HEK293 (cell line): ENCODE measurements at regions not wholly inside any gene's neighbourhood (a gene's known extent, or its start where the extent isn't known, plus 50 kb on each side); places are given as distances from the start of the nearest gene placed in this dataset.
"Not testable (repeated sequence)": the region's sequence is repeated elsewhere in the genome, so short reads cannot be mapped to it uniquely, and the experiment has no call there.

Source experiments
- CTCF ChIA-PET: fragments of 350-600 bp; formaldehyde crosslinking; extraction: SDS; loops from one replicate; lab custom pipeline; 2021; ENCODE audit warnings: antibody characterized with exemption; lab: Yijun Ruan, JAX
- POLR2A ChIA-PET: fragments of 300-600 bp; formaldehyde crosslinking; extraction: SDS; loops from one replicate; lab custom pipeline; 2020; ENCODE audit warnings: antibody characterized with exemption, inconsistent platforms; lab: Yijun Ruan, JAX
- H3K27ac ChIP-seq: fragments of 200-500 bp; sonication (Bioruptor generic); 2 replicates; pipeline ENCODE4 v1.5.1; 2014; ENCODE audit warnings: low read depth, low read length, control low read depth, inconsistent platforms; ENCODE audit errors: extremely low read depth
- H3K36me3 ChIP-seq, 2 experiments: fragments of 200-500 bp in 1 of 2; sonication (Bioruptor generic) in 1 of 2; 1 replicate in 1 of 2; 2 replicates in 1 of 2; pipeline ENCODE4 v1.5.1; 2014 to 2017; ENCODE audit warnings: inconsistent platforms in 2 of 2, low read length in 2 of 2; ENCODE audit not compliant: control insufficient read depth in 2 of 2, insufficient read depth in 1 of 2
- H3K4me1 ChIP-seq: fragments of 200-500 bp; sonication (Bioruptor generic); 2 replicates; pipeline ENCODE4 v1.5.1; 2014; ENCODE audit warnings: mild to moderate bottlenecking, low read length, inconsistent platforms; ENCODE audit not compliant: control insufficient read depth, insufficient read depth
- H3K4me3 ChIP-seq: 2 replicates; pipeline ENCODE4 v1.5.1; 2011; ENCODE audit warnings: low read depth, mild to moderate bottlenecking, control low read depth, low read length, moderate library complexity
- H3K9me3 ChIP-seq: fragments of 200-500 bp; sonication (Bioruptor generic); 2 replicates; pipeline ENCODE4 v1.5.1; 2014; ENCODE audit warnings: low read depth, low read length, inconsistent platforms; ENCODE audit not compliant: control insufficient read depth, insufficient read depth
- EGR2 ChIP-seq: fragments of 450-650 bp; formaldehyde crosslinking; IDR thresholded peaks from 2 replicates; pipeline ENCODE4 v1.5.1; 2016; ENCODE audit warnings: low read depth, missing biosample characterization, missing genetic modification characterization
- GFI1B ChIP-seq: fragments of 450-650 bp; formaldehyde crosslinking; IDR thresholded peaks from 2 replicates; pipeline ENCODE4 v1.5.1; 2016; ENCODE audit warnings: missing biosample characterization, missing genetic modification characterization
- ZBTB26 ChIP-seq: fragments of 450-650 bp; formaldehyde crosslinking; optimal IDR thresholded peaks from 2 replicates; pipeline ENCODE3; 2016; ENCODE audit warnings: missing biosample characterization, mild to moderate bottlenecking, missing genetic modification characterization
- ZFHX2 ChIP-seq: fragments of 450-650 bp; formaldehyde crosslinking; conservative IDR thresholded peaks from 2 replicates; pipeline ENCODE4 v1.5.1; 2016; ENCODE audit warnings: missing biosample characterization, missing genetic modification characterization
- ZIC2 ChIP-seq: fragments of 450-650 bp; formaldehyde crosslinking; IDR thresholded peaks from 2 replicates; pipeline ENCODE4 v1.5.1; 2016; ENCODE audit warnings: missing biosample characterization, missing genetic modification characterization
- ZNF112 ChIP-seq: fragments of 450-650 bp; formaldehyde crosslinking; IDR thresholded peaks from 2 replicates; pipeline ENCODE4 v1.5.0; 2017; ENCODE audit warnings: missing biosample characterization, missing genetic modification characterization
- ZNF114 ChIP-seq: fragments of 450-650 bp; formaldehyde crosslinking; IDR thresholded peaks from 2 replicates; pipeline ENCODE4 v1.5.0; 2017; ENCODE audit warnings: missing biosample characterization, missing genetic modification characterization
- ZNF239 ChIP-seq: fragments of 450-650 bp; formaldehyde crosslinking; IDR thresholded peaks from 2 replicates; pipeline ENCODE4 v1.5.1; 2016; ENCODE audit warnings: missing biosample characterization, missing genetic modification characterization
- ZNF311 ChIP-seq: fragments of 450-650 bp; formaldehyde crosslinking; IDR thresholded peaks from 2 replicates; pipeline ENCODE4 v1.5.1; 2017; ENCODE audit warnings: missing biosample characterization, missing genetic modification characterization, borderline replicate concordance
- ZNF366 ChIP-seq: fragments of 450-650 bp; formaldehyde crosslinking; conservative IDR thresholded peaks from 2 replicates; pipeline ENCODE4 v1.5.1; 2016; ENCODE audit warnings: missing biosample characterization, missing genetic modification characterization
- ZNF404 ChIP-seq: fragments of 450-650 bp; formaldehyde crosslinking; IDR thresholded peaks from 2 replicates; pipeline ENCODE4 v1.5.1; 2017; ENCODE audit warnings: missing biosample characterization, missing genetic modification characterization
- ZNF645 ChIP-seq: fragments of 450-650 bp; formaldehyde crosslinking; IDR thresholded peaks from 2 replicates; pipeline ENCODE4; 2016; ENCODE audit warnings: missing biosample characterization, missing genetic modification characterization

DNA sequence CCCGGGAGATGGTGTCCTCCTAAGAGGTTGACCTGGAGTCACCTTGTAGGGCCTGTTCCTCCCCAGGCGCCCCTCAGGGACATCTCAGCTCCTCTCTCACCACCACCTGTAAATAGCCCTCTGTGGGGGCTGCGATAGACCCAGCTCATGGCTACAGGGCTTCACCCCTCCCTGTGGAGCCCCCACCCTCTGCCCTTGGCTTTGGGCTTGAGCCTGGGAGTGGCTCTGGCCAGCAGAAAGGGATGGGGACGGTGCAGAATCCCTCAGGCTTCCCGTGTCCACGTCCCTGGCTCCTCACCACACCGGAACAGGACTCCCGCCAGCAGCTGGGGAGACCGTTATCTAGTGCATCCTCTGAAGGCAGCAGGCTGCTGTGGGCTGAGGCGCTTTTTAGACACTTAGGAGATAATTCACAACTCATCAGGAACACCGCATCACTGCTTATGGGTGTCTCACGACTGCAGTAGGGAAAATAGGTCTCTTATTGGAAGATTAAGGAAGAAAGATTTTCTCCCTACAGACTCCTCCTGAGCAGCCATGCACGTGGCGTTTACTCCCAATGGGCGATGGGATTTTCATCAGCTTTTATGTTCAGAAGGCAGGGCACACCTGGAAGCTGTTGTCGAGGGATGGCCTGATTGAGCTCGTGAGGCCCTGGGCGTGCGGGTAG, 253.1 kb downstream of the ADGRD1 start:
- CTCF ChIA-PET = interaction anchor here (0.7 kb wide), 1 partner anchor 23 kb away, joined by 5 read pairs; no protein-coding TSS in a partner anchor
- not testable (repeated sequence) for H3K36me3 ChIP-seq

GRCh38 chr12:131207300-131207660, 253.6 kb downstream of the ADGRD1 start:
- H3K4me3 ChIP-seq, H3K9me3 ChIP-seq, H3K36me3 ChIP-seq, H3K27ac ChIP-seq, POLR2A ChIA-PET, H3K4me1 ChIP-seq, CTCF ChIA-PET: not testable (repeated sequence)

More for the DNA sequence above, 253.1 kb downstream of the ADGRD1 start:
- H3K27ac ChIP-seq, POLR2A ChIA-PET, H3K4me3 ChIP-seq, H3K9me3 ChIP-seq, H3K4me1 ChIP-seq: not testable (repeated sequence)

- H3K36me3 ChIP-seq, POLR2A ChIA-PET, H3K4me3 ChIP-seq, H3K4me1 ChIP-seq, H3K9me3 ChIP-seq, CTCF ChIA-PET, H3K27ac ChIP-seq: not testable (repeated sequence)
These were observed 254.1 kb downstream of the ADGRD1 start for GRCh38 chr12:131207841-131208240.

DNA sequence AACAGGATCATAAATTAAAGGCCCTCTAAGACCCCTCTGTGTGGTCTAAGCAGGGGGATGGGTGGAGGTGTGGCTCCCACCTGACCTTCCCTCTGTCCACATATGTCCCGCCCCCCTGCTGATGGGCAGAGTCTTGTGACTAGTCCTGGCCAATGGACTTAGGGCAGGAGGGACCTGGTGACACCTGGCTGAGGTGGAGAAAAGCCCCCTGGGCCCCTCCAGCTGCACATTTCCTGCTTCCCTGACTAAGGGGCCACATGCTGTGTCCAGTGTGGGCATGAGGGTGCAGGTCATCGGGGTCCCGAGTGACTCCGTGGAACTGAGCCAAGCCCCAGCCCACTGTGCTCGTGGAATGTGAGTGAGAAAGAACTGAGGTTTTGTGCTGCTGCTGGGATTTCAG, 254.7 kb downstream of the ADGRD1 start:
- H3K4me1 ChIP-seq = no peaks in the 10 kb centered on the region
- no peaks in the 10 kb centered on the region for H3K36me3 ChIP-seq
- no peak overlapping the region for H3K27ac ChIP-seq
- no peaks in the 10 kb centered on the region for H3K9me3 ChIP-seq
- ChIA-PET POLR2A (no interaction called here), CTCF (no interaction called here)
- TF ChIP-seq ZNF645 (tag by site-specific recombination) (no peak), ZBTB26 (no peak), ZNF404 (tag by site-specific recombination) (no peak), GFI1B (tag by site-specific recombination) (no peak), ZNF311 (tag by site-specific recombination) (no peak), ZNF112 (tag by site-specific recombination) (no peak), ZIC2 (tag by site-specific recombination) (no peak), ZNF114 (tag by site-specific recombination) (no peak)
- no peak overlapping the region for H3K4me3 ChIP-seq

DNA sequence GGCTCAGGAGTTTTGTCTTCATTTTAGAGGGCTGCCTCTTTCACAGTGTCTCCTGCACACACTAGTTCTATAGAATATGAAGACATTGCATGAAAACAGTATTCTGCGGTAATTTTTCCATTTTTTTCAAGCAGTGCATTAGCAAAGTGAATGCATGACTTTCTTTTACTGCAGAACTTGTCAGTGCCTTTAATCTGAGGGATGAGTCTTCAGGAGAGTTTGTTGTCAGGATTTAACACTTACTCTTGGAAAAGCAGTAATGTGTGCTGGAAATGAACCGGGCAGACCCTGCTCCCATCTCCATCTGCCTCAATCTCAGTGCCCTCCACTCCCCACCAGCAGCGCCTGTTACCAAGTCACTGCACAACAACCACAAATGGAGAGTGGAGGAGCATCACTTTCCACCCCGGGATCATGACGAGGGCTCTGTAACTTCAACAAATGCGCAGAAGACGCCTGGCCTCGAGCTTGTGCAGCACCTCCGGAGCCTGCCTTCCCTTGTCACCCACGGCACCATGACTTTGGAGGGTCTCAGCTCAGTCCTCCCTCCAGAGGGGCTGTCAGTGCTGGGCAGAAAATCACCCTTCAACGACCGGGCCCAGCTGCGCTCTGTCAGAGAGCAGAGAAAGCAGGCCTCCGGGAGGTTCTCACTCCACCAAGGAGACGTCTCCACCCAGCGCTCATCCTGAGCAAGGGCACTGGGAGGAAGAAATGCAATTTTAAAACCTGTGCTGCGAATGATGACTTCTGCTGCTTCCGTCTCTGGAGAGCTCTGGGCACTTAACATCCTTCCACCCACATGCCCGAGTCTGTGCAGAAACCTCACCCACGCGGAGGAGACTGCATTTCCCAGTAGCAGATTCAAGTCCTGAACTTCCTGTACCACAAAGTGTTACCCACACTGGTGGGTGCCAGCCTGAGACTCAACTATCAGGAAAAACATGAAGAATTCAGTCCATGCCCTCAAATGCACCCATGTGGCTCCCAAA, 255.7 kb downstream of the ADGRD1 start:
- H3K27ac ChIP-seq = no peak overlapping the region
- H3K4me1 ChIP-seq = no peaks in the 10 kb centered on the region
- no peak overlapping the region for H3K4me3 ChIP-seq
- CTCF ChIA-PET = no interaction called here
- H3K9me3 ChIP-seq = no peaks in the 10 kb centered on the region
- no peaks in the 10 kb centered on the region for H3K36me3 ChIP-seq
- POLR2A ChIA-PET = no interaction called here
- peak; percentile 59 for TF ChIP-seq ZFHX2
- TF ChIP-seq ZNF366 (tag by site-specific recombination) = no peak
- TF ChIP-seq ZNF239 (tag by site-specific recombination) = peak; percentile 65; the same call in 1 of the 2 replicates
- peak; percentile 66 for TF ChIP-seq EGR2 (tag by site-specific recombination)
